ENCODE measurements at regions not wholly inside any gene's neighbourhood (a gene's known extent, or its start where the extent isn't known, plus 50 kb on each side); places are given as distances from the start of the nearest gene placed in this dataset.
"Not testable (repeated sequence)": the region's sequence is repeated elsewhere in the genome, so short reads cannot be mapped to it uniquely, and the experiment has no call there.

DNA sequence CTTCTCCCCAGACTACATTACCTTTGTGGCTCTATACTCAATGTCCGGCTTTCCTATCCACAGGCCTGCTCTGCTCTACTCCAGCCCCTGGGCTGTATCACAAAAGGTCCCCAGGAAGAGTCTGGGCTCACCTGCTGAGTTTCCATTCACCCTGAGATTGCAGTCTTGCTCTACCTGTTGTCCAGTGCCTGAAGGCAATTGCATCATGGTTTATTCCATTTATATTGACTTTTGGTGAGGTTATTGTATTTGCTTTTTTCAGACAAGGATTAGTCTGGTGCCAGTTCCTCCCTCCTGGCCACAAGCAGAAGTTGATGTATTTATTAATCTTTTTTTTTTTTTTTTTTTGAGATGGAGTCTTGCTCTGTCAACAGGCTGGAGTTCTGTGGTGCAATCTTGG is 273.1 kb downstream of the XPNPEP1 start:
- DNase-seq (ENCODE audit: low read depth) = no peak

- DNase-seq (ENCODE audit: low read depth) = no peak
Observed at GRCh38 chr10:109647627-109648026, 275.7 kb downstream of the XPNPEP1 start.

GRCh38 chr10:109633846-109634245 is 289.5 kb downstream of the XPNPEP1 start:
- no peak for DNase-seq (ENCODE audit: low read depth)

DNA sequence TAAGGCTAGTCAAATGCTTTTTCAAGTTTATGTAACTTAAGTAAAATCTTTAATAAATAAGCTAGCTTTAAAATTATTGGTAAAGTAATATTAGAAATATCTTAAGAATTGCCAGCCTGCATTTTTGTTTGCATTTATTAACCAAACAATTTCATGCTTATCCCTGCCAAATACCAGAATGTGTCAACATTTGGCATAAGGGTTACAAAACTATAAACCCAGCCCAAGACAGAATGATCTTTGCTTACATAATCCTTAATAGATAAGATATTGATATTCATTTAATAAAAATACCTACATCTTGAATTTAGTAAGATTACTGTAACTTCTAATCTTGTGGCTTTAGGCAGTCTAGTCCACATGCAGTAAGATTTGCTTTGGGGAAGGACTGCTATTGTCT is 290.3 kb downstream of the XPNPEP1 start:
- DNase-seq (ENCODE audit: low read depth) = not testable (repeated sequence)

DNA sequence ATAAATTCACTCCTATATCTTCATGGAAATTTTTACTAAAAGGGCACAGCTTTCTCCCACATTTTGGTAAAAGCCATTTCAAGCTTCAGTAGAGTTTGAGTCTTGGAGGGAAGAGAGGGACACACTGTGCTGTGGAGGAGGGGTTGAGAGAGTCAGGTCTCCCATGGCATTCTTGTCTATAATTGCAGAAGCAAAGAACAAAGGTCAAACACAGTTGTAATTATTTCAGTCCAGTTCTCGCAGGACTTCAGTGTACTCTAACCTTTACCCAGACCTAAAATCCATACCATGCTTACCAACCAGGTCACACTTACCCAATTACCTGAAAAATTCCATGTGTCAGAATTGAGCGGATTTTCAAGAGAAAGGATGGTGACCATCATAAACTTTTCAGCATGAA is 298.4 kb downstream of the XPNPEP1 start:
- no peak for DNase-seq (ENCODE audit: low read depth)

- no peak for DNase-seq (ENCODE audit: low read depth)
Observed at GRCh38 chr10:109622566-109622965, 300.7 kb downstream of the XPNPEP1 start.

DNA sequence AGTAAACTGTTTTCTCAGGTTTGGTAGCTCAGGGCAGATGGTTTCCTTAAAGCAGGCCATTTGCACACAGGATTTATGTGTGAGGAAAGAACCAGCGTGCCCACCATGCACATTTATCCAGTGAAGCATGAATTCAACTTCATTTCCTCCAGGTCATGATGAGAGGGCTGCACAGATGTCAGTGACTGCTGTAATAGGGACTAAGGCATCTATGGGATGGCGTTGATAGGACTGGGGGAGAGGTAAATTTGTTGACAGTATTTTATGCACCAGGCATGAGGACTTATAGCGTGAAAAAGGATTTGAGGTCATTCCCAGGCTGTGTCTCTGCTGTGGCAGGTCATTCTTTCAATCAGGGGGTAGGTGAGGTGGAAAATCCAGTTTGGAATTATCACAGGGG is 302.9 kb downstream of the XPNPEP1 start:
- no peak for DNase-seq (ENCODE audit: low read depth)

- DNase-seq (ENCODE audit: low read depth) = no peak
Observed at GRCh38 chr10:109619914-109620313, 303.4 kb downstream of the XPNPEP1 start.

GRCh38 chr10:109618748-109619147 is 304.6 kb downstream of the XPNPEP1 start:
- no peak for DNase-seq (ENCODE audit: low read depth)

DNA sequence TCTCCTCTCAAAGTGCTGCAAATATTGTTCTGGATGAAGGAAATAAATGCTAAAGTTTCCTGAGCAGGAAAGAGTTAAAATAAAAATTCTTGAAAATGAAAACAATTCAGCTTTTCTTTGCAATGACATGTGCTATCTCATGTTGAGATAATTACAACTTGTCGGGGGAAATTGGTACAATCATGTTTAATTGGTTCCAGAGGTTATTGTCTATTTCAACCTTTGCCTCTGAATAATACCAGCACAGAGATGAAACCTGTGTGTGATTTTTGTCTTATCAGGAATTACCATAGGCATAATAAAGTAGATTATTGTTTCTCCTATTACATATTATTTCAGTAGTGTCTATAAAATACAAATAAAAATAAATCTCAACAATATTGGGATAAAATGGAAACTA is 305.0 kb downstream of the XPNPEP1 start:
- no peak for DNase-seq (ENCODE audit: low read depth)

DNA sequence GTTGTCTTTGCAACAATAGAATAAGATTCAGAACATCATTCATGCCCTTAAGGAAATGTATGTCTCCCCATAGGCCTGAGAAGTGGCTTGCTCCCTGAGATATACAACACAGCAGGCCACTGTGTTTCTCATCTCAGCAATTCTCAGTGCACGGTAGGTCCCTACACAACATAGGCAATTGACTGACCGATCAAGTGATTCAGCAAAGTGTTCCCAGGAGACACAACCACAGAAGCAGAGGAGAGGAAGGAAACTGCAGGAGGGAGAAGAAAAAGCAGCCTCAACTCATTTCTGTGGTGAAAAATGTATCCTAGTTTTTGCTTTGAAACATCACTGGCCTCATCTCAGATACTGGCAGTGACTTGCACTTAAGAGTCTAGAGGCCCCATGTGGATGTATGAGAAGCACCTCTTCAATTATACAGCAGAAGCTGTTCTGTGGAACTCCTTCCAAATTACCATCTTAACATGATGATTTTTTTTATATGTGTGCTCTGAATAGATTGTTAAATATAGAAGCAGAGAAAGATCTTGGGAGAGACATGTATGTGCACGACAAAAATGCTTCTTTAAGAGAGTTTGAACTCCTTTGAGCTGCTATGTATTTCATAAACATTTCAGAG is 306.8 kb downstream of the XPNPEP1 start:
- DNase-seq (ENCODE audit: low read depth) = no peak

GRCh38 chr10:109595356-109595755 is 328.0 kb downstream of the XPNPEP1 start:
- not testable (repeated sequence) for DNase-seq (ENCODE audit: low read depth)

DNA sequence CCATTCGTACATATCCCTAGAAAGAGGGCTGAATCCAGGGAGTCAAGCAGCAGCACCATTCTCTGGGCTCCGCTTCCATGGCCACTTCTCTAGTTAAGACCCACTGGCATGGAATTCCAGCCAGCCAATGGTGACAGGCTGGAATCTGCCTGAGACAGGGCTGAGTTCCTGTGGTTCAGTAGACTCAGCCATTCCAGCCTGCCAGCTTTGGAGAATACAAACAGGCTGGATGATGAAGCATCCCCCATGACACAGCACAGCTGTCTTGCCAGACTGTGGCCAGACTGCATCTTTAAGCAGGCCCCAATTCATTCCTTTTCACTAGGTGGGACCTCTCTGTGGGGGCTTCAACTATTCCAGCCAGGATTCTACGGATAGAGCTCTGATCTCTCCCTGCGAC is 329.6 kb downstream of the XPNPEP1 start:
- DNase-seq (ENCODE audit: low read depth) = no peak

GRCh38 chr10:109592391-109592790 is 330.9 kb downstream of the XPNPEP1 start:
- no peak for DNase-seq (ENCODE audit: low read depth)

GRCh38 chr10:109591601-109592000 is 331.7 kb downstream of the XPNPEP1 start:
- no peak for DNase-seq (ENCODE audit: low read depth)

DNA sequence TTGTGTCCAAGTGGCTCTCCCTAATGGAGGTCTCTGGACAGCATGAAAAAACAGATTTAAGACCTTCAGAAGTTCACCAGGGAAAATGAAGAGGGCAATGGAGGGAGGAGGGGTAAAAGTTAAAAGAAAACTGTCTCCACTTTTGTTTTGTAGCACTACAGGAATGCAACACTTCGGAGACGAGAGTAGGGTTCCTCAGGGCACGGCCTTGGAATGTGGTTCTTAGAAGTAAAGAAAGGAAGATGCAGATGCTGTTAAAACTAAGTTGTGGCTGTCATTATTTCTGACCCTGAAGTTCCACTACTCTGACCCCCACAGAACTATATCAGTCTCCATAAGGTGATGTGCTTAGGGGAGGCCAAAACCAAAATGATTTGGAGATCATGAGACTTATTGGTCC is 335.1 kb downstream of the XPNPEP1 start:
- no peak for DNase-seq (ENCODE audit: low read depth)

DNA sequence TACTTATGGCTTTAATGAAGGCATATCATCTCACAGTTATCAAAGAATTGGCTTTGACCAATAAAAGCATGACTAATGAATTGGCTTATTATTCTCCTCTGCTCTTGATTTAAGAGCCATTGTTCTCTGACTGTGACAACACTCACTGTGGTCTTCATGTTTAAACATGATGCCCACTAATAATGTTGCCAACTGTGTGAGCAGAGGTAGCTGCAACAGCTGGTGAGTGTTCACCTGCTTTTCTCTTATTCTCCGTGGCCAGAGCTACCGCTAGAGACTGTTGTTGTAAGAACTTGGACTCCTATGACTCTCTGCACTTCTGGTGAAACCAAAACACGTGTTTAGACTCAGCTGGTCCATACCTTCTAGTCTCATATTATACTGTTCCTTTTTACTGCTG is 335.9 kb downstream of the XPNPEP1 start:
- no peak for DNase-seq (ENCODE audit: low read depth)

DNA sequence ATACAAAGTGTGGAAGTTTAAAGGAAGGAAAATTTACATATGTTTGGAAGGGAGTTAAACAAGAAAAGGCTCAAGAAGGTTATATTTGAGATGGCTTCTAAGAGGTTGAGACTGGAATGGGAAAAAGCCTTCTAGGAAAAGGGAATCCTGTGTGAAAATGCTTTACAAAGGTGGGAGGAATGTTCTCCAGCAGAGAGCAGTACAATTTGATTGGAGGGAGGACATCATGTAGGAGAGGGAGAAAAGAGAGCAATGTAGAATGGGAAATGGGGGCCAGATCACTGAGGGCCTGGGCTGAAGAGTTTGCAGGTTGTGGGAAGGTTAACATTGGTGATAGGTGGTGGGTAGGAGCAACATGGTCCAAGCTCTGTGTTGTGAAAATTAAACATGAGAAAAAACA is 366.9 kb downstream of the XPNPEP1 start:
- DNase-seq (ENCODE audit: low read depth) = no peak

DNA sequence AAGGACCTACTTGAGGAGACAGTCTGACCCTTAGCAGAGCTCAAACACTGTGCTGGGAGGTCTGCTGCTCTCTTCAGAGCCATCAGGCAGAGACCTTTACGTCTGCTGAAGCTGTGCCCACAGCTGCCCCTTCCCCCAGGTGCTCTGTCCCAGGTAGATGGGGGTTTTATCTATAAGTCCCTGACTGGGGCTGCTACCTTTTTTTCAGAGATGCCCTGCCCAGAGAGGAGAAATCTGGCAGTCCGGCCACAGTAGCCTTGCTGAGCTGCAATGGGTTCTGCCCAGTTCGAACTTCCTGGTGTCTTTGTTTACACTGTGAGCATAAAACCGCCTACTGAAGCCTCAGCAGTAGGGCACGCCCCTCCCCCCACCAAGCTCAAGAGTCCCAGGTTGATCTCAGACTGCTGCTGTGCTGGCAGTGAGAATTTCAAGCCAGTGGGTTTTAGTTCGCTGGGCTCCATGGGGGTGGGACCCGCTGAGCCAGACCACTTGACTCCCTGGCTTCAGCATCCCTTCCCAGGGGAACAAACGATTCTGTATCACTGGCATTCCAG is 381.2 kb downstream of the XPNPEP1 start:
- DNase-seq (ENCODE audit: low read depth) = not testable (repeated sequence)

DNA sequence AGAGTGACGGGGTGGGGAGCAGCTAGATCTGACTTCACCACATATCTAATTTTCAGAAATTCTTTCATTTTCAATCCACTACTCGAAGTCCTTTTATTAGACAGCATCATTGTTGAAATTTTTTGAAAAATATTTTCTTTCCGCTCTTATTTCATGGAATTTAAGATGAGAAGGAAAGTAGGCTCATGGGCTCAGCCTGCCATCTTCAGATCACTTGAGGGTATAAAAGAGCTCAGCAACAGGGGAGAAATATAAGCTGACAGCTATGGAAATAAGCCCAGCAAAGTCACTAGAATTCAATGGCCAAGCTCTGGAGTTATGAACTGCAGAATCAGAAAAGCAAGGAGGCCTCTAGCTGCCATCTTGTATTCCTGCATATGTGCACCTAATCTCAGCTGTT is 389.1 kb downstream of the XPNPEP1 start:
- no peak for DNase-seq (ENCODE audit: low read depth)

DNA sequence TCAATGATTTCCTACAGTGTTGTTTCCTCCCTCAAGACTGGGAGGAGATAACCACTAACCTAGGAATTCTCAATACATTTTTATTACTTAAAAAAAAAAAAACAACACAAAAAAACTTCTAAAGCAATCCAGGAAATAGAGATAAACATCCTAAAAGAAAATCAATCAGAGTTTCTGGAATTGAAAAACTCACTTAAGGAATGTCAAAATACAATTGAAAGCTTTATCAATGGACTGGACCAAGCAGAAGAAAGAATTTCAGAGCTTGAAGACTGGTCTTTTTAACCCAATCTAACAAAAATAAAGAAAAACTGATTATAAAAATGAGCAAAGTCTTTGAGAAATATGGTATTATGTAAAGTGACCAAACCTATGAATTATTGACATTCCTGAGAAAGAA is 394.1 kb downstream of the XPNPEP1 start:
- no peak for DNase-seq (ENCODE audit: low read depth)

- DNase-seq (ENCODE audit: low read depth) = no peak
Observed at GRCh38 chr10:109517748-109518147, 405.6 kb downstream of the XPNPEP1 start.

DNA sequence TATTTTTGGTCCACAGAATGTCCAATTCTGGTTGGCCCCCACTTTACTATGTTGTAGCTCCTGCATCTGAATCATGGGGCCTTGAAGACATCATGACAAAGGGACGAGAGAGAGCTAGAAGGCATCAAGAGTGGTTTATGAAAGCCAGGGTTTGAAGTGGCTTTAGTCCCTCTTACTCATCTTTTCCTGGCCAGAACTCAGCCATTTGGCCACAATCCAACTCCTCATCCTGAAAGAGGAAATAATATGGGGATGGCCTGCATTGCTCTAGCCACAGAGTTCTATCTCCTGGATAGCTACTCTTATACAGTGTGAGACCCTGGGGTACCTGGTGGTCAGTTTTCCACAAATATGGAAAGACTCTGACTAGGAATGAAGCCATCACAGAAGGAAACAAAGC is 418.9 kb downstream of the XPNPEP1 start:
- no peak for DNase-seq (ENCODE audit: low read depth)

DNA sequence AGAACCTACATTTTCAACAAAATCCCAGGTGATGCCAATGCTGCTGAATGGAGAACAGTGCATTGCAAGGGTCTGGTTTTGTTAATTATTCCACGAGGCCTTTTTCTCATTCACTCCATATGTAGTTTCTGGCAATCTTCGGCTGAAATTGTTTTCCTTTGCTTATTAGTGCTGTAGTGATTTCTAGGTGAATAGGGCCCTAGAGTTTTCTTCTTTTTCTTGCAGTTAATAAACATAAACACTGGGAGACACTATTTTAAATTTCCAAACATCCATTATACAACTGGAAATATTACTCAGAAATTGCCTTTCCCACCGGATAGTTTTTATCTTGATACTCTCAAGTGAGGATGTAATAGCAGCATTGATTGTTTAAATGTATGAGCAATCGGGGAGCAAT is 435.6 kb downstream of the XPNPEP1 start:
- no peak for DNase-seq (ENCODE audit: low read depth)

All from fibroblast of gingiva (primary cell).